SK-N-SH (cell line): ENCODE measurements at regions not wholly inside any gene's neighbourhood (a gene's known extent, or its start where the extent isn't known, plus 50 kb on each side); places are given as distances from the start of the nearest gene placed in this dataset.

Source experiments
- CTCF ChIA-PET: fragments of 300-600, 350-600 bp; formaldehyde crosslinking; extraction: SDS; loops from one replicate; lab custom pipeline; 2021; lab: Yijun Ruan, JAX
- POLR2A ChIA-PET: fragments of 350-600 bp; sonication (Branson Sonifier 250); formaldehyde crosslinking; extraction: SDS; loops from one replicate; lab custom pipeline; 2020; ENCODE audit warnings: antibody characterized with exemption, inconsistent platforms; lab: Yijun Ruan, JAX
- DNase-seq: peaks from one replicate; pipeline ENCODE4 v3.0.0; 2012
- H2AFZ ChIP-seq: fragments of 200-600 bp; sonication (generic); 2 replicates; pipeline ENCODE4 v1.8.1; 2016; ENCODE audit warnings: antibody characterized with exemption, mild to moderate bottlenecking, low read depth
- H3F3A ChIP-seq: fragments of 200-600 bp; sonication (generic); replicated peaks from 2 replicates; pipeline ENCODE3; 2016; ENCODE audit warnings: antibody characterized with exemption, mild to moderate bottlenecking; ENCODE audit not compliant: insufficient read depth
- H3K27ac ChIP-seq, 2 experiments: fragments of 200-500 bp in 1 of 2; fragments of 200-600 bp in 1 of 2; sonication (Bioruptor generic) in 1 of 2; sonication (generic), shearing (Covaris generic) in 1 of 2; 2 replicates each; pipeline versions ENCODE4 v1.5.1 to v1.6.1; 2014 to 2016; ENCODE audit warnings: low read depth in 2 of 2, inconsistent platforms in 1 of 2, low read length in 1 of 2, mild to moderate bottlenecking in 1 of 2, mixed read lengths in 1 of 2
- H3K27me3 ChIP-seq: fragments of 200-600 bp; sonication (generic), shearing (Covaris generic); 2 replicates; pipeline ENCODE4 v1.6.1; 2016; ENCODE audit warnings: mixed run types; ENCODE audit not compliant: insufficient read depth
- H3K36me3 ChIP-seq, 2 experiments: fragments of 200-500 bp in 1 of 2; fragments of 200-600 bp in 1 of 2; sonication (Bioruptor generic) in 1 of 2; sonication (generic) in 1 of 2; replicated peaks in 1 of 2; 2 replicates each; pipeline versions ENCODE3 to v1.5.1; 2014 to 2016; ENCODE audit warnings: low read length in 1 of 2, mild to moderate bottlenecking in 1 of 2; ENCODE audit not compliant: insufficient read depth in 2 of 2, control insufficient read depth in 1 of 2
- H3K4me1 ChIP-seq, 2 experiments: fragments of 200-500 bp in 1 of 2; fragments of 200-600 bp in 1 of 2; sonication (Bioruptor generic) in 1 of 2; sonication (generic), shearing (Covaris generic) in 1 of 2; 2 replicates each; pipeline versions ENCODE4 v1.5.1 to v1.6.1; 2014 to 2016; ENCODE audit warnings: low read depth in 1 of 2, low read length in 1 of 2, mixed run types in 1 of 2; ENCODE audit not compliant: insufficient read depth in 2 of 2, control insufficient read depth in 1 of 2
- H3K4me2 ChIP-seq: fragments of 200-600 bp; sonication (generic), shearing (Covaris generic); 2 replicates; pipeline ENCODE4 v1.6.1; 2017; ENCODE audit warnings: mixed run types
- H3K4me3 ChIP-seq, 2 experiments: fragments of 200-500 bp in 1 of 2; fragments of 200-600 bp in 1 of 2; sonication (Bioruptor generic) in 1 of 2; sonication (generic), shearing (Covaris generic) in 1 of 2; 2 replicates each; pipeline versions ENCODE4 v1.5.1 to v1.8.1; 2014 to 2016; ENCODE audit warnings: low read depth in 2 of 2, inconsistent platforms in 1 of 2, low read length in 1 of 2, mild to moderate bottlenecking in 1 of 2, mixed read lengths in 1 of 2, moderate library complexity in 1 of 2
- H3K79me2 ChIP-seq: fragments of 200-600 bp; sonication (generic); 2 replicates; pipeline ENCODE4 v1.8.1; 2017; ENCODE audit warnings: mild to moderate bottlenecking; ENCODE audit not compliant: insufficient read depth
- H3K9ac ChIP-seq: fragments of 200-600 bp; sonication (generic); 2 replicates; pipeline ENCODE4 v1.6.1; 2017; ENCODE audit warnings: mixed run types
- H3K9me2 ChIP-seq: fragments of 200-600 bp; sonication (generic); 2 replicates; pipeline ENCODE4 v1.6.1; 2017; ENCODE audit warnings: mixed run types
- H3K9me3 ChIP-seq: fragments of 200-600 bp; sonication (generic); 2 replicates; pipeline ENCODE4 v1.6.1; 2017; ENCODE audit warnings: mixed run types, mild to moderate bottlenecking, moderate library complexity
- H4K20me1 ChIP-seq: fragments of 200-600 bp; sonication (generic); 2 replicates; pipeline ENCODE4 v1.6.1; 2017; ENCODE audit warnings: mild to moderate bottlenecking, mixed run types; ENCODE audit not compliant: insufficient read depth
- CHD2 ChIP-seq: fragments of 150-350 bp; IDR thresholded peaks from 2 replicates; pipeline ENCODE4 v1.6.1; 2018; ENCODE audit warnings: low read length; ENCODE audit not compliant: partially characterized antibody
- EP300 ChIP-seq, 2 experiments: IDR thresholded peaks; 2 replicates each; pipeline versions ENCODE4 v1.4.0 to v1.6.1; 2012; ENCODE audit warnings: borderline replicate concordance in 1 of 2, low read depth in 1 of 2, low read length in 1 of 2
- FOSL2 ChIP-seq: IDR thresholded peaks from 2 replicates; pipeline ENCODE4 v1.4.0; 2012; ENCODE audit warnings: low read depth, mild to moderate bottlenecking, moderate library complexity, borderline replicate concordance
- FOXM1 ChIP-seq: IDR thresholded peaks from 2 replicates; pipeline ENCODE4 v1.4.0; 2012; ENCODE audit warnings: low read depth, mild to moderate bottlenecking
- JUND ChIP-seq: IDR thresholded peaks from 2 replicates; pipeline ENCODE4 v1.4.0; 2012
- MAX ChIP-seq: IDR thresholded peaks from 2 replicates; pipeline ENCODE4 v1.4.0; 2012; ENCODE audit warnings: low read depth
- MEF2A ChIP-seq: IDR thresholded peaks from 2 replicates; pipeline ENCODE4 v1.4.0; 2012; ENCODE audit warnings: low read depth, borderline replicate concordance
- MXI1 ChIP-seq: IDR thresholded peaks from 2 replicates; pipeline ENCODE4 v1.6.1; 2012; ENCODE audit warnings: mild to moderate bottlenecking, low read depth, low read length, improper control_type of control experiment
- NFIC ChIP-seq: IDR thresholded peaks from 2 replicates; pipeline ENCODE4 v1.4.0; 2012; ENCODE audit warnings: borderline replicate concordance
- NRF1 ChIP-seq: IDR thresholded peaks from 2 replicates; pipeline ENCODE4 v1.6.1; 2012; ENCODE audit warnings: low read depth, mild to moderate bottlenecking, low read length
- PBX3 ChIP-seq: IDR thresholded peaks from 2 replicates; pipeline ENCODE4; 2012
- POLR2AphosphoS5 ChIP-seq: IDR thresholded peaks from 2 replicates; pipeline ENCODE4 v1.6.1; 2012; ENCODE audit warnings: low read depth, low read length
- RFX5 ChIP-seq: IDR thresholded peaks from 2 replicates; pipeline ENCODE4 v1.6.1; 2012; ENCODE audit warnings: mild to moderate bottlenecking, improper control_type of control experiment, low read length
- RXRA ChIP-seq: IDR thresholded peaks from 2 replicates; pipeline ENCODE4 v1.4.0; 2012; ENCODE audit warnings: low read depth, mild to moderate bottlenecking, borderline replicate concordance
- SIN3A ChIP-seq: IDR thresholded peaks from 2 replicates; pipeline ENCODE4 v1.6.1; 2012; ENCODE audit warnings: low read depth, mild to moderate bottlenecking, low read length, moderate library complexity, borderline replicate concordance
- TAF1 ChIP-seq: IDR thresholded peaks from 2 replicates; pipeline ENCODE4 v1.6.1; 2012; ENCODE audit warnings: low read depth, mild to moderate bottlenecking, low read length, moderate library complexity, borderline replicate concordance
- TCF12 ChIP-seq: IDR thresholded peaks from 2 replicates; pipeline ENCODE4 v1.4.0; 2012
- TEAD4 ChIP-seq: IDR thresholded peaks from 2 replicates; pipeline ENCODE4 v1.4.0; 2012; ENCODE audit warnings: mild to moderate bottlenecking, borderline replicate concordance; ENCODE audit not compliant: insufficient read depth
- USF1 ChIP-seq: IDR thresholded peaks from 2 replicates; pipeline ENCODE4 v1.4.0; 2012; ENCODE audit warnings: low read depth, borderline replicate concordance
- ZBTB33 ChIP-seq: IDR thresholded peaks from 2 replicates; pipeline ENCODE4 v1.4.0; 2012; ENCODE audit warnings: low read depth, borderline replicate concordance
- WGBS: methylation state at CpG from one replicate; pipeline ENCODE4 v1.1.6; 2017; ENCODE audit warnings: low lambda C conversion rate; 5-methylcytosine and 5-hydroxymethylcytosine counted together

GRCh38 chr10:28841625-28842024 lies 164.3 kb downstream of the BAMBI start:
- 0 out of 2 replicates have a peak, but pooled peaks have one; percentile 18 for TF ChIP-seq TEAD4
- no peak for TF ChIP-seq SIN3A
- peak; percentile 69 for TF ChIP-seq TCF12
- 0 out of 2 replicates have a peak, but pooled peaks have one; percentile 26 for TF ChIP-seq PBX3
- no peak for TF ChIP-seq RXRA
- TF ChIP-seq MAX = no peak
- TF ChIP-seq MXI1 = no peak
- TF ChIP-seq EP300 (IDR thresholded peaks at IDR 0.05; ENCODE audit: borderline replicate concordance in 1 of 2, low read depth in 1 of 2, low read length in 1 of 2) = peak in 1 of 2 experiments; percentile 37; a peak in 1 of 4 replicates
- no peak for TF ChIP-seq NRF1
- no peak for TF ChIP-seq TAF1
- peak; percentile 86 for TF ChIP-seq NFIC
- peak; percentile 26; the same call in 1 of the 2 replicates for TF ChIP-seq POLR2AphosphoS5
- TF ChIP-seq JUND = peak; percentile 78
- no peak for TF ChIP-seq ZBTB33
- TF ChIP-seq RFX5 = no peak
- no peak for TF ChIP-seq USF1
- no peak for TF ChIP-seq FOXM1
- peak; percentile 97 for TF ChIP-seq MEF2A
- peak; percentile 81 for TF ChIP-seq FOSL2
- TF ChIP-seq CHD2 = no peak
- no peaks in the 10 kb centered on the region for H3K79me2 ChIP-seq
- H3K4me1 ChIP-seq = peaks cover 3 to 11% of the 10 kb centered on the region in 2 experiments; a peak in 3 of 4 replicates
- 8% methylated on average over 2 of the region's 2 CpGs for WGBS
- H3K9me3 ChIP-seq = no peaks in the 10 kb centered on the region
- H3K9me2 ChIP-seq = no peaks in the 10 kb centered on the region
- ChIA-PET POLR2A (no interaction called here), CTCF (interaction anchor here (1.0 to 1.3 kb wide), 2 partner anchors 9 to 11 kb away, joined by 3 read pairs; no protein-coding TSS in a partner anchor)
- no peaks in the 10 kb centered on the region for H3K36me3 ChIP-seq
- H2AFZ ChIP-seq = no peak overlapping the region
- H4K20me1 ChIP-seq = no peaks in the 10 kb centered on the region
- peaks cover 13% of the 10 kb centered on the region for H3F3A ChIP-seq
- no peaks in the 10 kb centered on the region for H3K27me3 ChIP-seq
- H3K9ac ChIP-seq = peak overlapping the region; percentile 65
- peak overlapping the region in 1 of 2 experiments; percentile 97; a peak in 2 of 4 replicates for H3K27ac ChIP-seq
- 0 out of 4 replicates have a peak overlapping the region, but pooled peaks of 1 of the 2 experiments have one; percentile 2 for H3K4me3 ChIP-seq
- peak overlapping the region; percentile 60 for H3K4me2 ChIP-seq
- DNase-seq = no peak
